Skin epidermis (tissue), 12 donors: ENCODE measurements at regions not wholly inside any gene's neighbourhood (a gene's known extent, or its start where the extent isn't known, plus 50 kb on each side); places are given as distances from the start of the nearest gene placed in this dataset.
"Not testable (repeated sequence)": the region's sequence is repeated elsewhere in the genome, so short reads cannot be mapped to it uniquely, and the experiment has no call there.

ENCODE experiments used
- H3K27ac ChIP-seq, 21 experiments: fragments of 200-600 bp; sonication (generic) in 11 of 21; one replicate each; pipeline ENCODE4 v1.5.0; 2020; ENCODE audit warnings: mild to moderate bottlenecking in 3 of 21, inconsistent platforms in 2 of 21, moderate library complexity in 2 of 21
- H3K4me3 ChIP-seq, 7 experiments: fragments of 200-600 bp; sonication (generic) in 2 of 7; one replicate each; pipeline ENCODE4 v1.5.0; 2020; ENCODE audit warnings: inconsistent platforms in 2 of 7, mild to moderate bottlenecking in 2 of 7, moderate library complexity in 1 of 7

DNA sequence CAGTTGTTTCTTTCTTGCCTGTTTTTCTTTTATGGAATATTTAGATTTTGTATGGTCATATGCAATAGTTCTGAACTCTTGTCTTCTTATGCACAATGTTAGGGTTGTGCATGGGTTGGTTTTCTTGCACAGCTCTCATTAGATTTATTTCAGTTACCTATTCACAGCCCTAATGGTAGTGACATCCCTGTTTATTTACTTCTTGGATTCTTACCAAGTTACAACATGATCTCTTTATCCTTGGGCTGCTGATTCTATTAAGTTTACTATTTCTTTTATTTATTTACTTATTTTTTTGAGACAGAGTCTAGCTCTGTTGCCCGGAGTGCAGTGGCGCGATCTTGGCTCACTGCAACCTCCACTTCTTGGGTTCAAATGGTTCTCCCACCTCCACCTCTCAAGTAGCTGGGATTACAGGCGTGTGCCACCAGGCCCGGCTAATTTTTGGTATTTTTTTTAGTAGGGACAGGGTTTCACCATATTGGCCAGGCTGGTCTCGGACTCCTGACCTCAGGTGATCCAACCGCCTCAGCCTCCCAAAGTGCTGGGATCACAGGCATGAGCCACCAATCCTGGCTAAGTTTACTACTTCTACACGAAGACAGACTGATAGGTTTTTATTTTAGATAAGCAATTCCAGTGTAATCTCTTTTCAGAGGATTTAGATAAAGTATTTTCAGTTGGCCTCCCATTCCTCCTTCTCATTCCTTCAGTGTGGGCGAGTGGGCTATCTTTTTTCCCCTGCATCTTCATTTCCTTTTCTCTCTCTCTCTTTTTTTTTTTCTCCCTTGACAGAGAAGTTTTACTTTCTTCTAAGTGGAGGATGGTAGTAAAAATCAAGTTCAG, 395.1 kb upstream of the RGS6 start:
- H3K4me3 ChIP-seq = no peak overlapping the region
- no peak overlapping the region for H3K27ac ChIP-seq

DNA sequence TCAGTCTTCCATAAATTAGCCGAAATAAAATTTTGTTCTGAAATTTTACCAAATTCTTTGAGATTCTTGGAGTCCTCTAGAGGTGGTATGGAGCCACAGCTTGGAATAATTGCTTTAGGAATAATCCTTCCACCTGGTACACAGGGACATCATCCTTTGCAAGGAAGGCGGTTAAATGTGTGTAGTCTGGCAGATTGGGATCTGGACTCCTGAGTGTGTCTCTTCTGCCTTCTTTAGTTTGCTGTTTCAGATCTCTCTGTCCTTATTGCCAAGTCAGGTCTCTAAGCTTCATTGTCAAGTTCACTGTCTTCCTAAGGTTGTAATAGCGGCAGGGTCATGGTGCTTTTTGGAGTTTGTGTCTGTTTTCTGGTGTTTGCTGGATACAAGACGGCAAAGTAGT, 393.9 kb upstream of the RGS6 start:
- no peak overlapping the region for H3K4me3 ChIP-seq
- no peak overlapping the region for H3K27ac ChIP-seq

DNA sequence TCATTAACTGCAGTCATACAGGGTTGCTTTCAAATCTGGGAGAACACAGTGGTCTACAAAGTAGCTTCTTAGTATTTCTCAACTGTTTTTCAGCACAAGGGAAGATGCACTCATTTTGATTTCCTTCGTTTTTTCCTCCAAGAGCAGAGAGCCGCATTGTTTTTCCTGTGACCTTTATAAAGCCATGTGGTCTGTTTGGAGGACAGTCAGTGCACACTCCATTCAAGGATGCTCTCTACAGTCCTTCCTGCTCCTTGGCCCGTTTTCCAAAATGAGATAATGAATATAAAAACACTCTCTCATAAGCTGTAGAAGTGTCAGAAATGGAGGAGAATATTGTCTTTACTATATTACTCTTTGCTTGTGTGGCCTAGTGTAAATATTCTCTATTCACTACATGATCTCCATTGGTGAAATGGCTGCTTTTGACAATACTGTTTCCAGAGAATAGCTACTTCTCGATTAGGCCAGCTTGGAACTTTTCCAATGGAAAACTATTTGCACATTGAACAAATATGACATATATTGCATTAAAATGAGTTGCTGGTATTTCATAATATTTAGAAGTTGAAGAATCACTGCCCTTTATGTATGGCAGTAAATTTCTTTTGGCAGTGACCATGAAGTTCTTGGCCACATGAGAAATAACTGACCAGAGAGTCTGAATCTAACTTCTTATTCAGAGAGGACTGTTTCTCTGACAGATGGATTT, 393.1 kb upstream of the RGS6 start:
- Histone ChIP-seq H3K4me3 (no peak overlapping the region), H3K27ac (no peak overlapping the region)

DNA sequence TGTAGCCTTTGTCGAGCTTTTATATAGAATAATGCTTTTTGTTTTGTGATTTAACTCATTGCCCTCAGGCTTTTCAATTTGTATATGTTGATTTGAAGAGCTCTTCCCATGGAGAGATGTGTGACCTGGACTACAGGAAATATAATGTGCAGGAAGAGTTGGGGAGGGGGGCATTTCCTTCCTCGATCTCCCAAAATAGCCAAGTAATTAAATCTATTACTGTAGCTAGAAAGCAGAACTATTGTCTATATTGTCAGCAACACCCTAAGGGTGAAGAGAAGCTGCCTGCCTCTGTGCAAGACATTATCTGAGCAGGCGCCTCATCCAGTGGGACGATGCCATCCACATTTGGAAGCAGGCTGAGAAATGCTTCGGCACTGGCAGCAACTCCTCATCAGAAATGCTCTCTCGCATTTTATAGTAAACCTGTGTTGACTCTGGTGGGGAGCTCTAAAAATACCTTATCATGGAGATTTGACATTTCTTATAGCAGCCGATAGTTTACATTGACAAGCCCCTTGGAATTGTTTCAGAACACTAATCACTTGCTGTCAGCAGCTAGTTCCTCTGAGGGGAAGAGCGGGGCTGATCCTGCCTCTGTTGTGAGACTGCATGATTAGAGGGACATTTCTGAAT, 392.5 kb upstream of the RGS6 start:
- H3K4me3 ChIP-seq = no peak overlapping the region
- H3K27ac ChIP-seq = no peak overlapping the region

DNA sequence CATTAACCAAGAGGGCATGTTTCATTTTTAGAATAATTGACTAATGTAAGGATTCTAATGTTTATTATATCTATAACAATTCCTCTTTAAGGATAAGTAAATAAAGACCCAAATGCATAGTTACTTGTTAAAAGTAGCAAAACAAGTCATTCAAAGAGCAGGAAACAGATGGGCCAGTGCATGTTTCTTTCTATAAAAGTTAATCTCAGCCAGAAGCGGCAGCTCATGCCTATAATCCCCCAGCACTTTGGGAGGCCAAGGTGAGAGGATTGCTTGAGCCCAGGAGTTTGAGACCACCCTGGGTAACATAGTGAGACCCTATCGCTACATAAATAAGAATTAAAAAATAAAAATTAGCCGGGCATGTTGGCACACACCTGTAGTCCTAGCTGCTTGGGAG, 391.0 kb upstream of the RGS6 start:
- Histone ChIP-seq H3K4me3 (no peak overlapping the region), H3K27ac (no peak overlapping the region)

DNA sequence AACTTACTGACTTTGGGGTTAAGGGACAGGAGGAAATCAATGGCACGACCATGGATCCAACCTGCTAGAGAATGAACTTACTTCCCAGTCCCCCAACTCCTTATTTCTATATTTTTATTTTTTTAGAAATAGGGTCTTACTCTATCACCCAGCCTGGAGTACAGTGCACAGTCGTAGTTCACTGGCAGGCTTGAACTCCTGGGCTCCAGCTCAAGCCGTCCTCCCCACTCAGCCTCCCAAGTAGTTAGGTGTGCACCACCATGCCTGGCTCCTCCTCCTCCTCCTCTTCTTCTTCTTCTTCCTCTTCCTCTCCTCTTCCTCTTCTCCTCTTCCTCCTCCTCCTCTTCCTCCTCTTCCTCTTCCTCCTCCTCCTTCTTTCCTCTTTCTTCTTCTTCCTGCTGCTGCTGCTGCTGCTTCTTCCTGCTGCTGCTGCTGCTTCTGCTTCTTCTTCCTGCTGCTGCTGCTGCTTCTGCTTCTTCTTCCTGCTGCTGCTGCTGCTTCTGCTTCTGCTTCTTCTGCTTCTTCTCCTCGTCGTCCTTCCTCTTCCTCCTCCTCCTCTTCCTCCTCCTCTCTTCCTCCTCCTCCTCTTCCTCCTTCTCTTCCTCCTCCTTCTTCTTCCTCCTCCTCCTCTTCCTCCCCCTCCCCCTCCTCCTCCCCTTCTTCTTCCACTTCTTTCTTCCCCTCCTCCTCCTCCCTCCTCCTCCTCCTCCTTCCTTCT, 390.1 kb upstream of the RGS6 start:
- Histone ChIP-seq H3K4me3 (no peak overlapping the region), H3K27ac (no peak overlapping the region)

DNA sequence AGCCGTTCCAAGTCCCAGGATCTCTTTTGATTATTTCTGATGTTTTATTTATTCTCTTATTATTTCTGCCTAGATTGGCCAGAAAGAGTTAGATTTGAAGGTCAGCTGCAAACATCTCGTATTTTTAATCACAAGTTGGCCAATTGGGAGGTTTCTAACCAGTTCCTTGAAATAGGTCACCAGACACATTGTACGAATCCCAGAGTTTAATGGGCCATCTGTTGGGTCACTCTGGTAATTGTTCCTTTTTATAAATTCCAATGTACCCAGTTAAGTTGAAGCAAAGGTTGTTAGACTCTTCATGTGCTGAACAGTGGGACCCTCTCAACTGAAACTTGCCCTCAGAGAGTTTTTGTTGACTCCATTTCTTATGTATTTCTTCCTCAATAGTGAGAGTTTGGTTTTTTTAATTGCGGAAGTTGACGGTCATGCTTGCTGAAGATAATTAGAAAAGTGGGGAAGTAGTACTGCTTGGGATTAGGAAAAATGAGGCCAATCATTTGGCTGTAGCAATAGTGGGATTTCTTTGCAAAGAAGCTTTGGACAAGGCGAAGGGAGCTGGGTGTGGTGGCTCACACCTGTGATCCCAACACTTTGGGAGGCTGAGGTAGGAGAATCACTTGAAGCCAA, 382.7 kb upstream of the RGS6 start:
- H3K27ac ChIP-seq = no peak overlapping the region
- H3K4me3 ChIP-seq = no peak overlapping the region

DNA sequence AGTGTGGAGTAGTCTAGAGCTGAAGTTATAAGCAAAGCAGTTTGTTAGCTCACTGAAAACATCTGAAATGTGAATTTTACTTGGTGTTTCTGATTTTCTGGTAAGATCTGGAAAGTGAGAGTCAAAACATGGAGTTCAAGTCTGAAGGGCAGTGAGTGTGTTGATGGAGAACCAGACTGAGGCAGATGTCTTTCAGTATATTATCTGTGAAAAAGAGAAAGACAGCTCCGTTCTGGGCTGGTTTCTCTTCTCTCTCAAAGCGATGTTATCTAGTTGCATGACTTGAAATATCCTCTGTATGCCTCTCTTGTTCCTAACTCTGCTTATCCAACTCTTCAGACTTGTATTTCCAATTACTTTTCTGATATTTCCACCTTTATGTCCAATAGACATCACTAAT, 381.9 kb upstream of the RGS6 start:
- Histone ChIP-seq H3K4me3 (no peak overlapping the region), H3K27ac (peak overlapping the region in 1 of 21 experiments; percentile 17)

DNA sequence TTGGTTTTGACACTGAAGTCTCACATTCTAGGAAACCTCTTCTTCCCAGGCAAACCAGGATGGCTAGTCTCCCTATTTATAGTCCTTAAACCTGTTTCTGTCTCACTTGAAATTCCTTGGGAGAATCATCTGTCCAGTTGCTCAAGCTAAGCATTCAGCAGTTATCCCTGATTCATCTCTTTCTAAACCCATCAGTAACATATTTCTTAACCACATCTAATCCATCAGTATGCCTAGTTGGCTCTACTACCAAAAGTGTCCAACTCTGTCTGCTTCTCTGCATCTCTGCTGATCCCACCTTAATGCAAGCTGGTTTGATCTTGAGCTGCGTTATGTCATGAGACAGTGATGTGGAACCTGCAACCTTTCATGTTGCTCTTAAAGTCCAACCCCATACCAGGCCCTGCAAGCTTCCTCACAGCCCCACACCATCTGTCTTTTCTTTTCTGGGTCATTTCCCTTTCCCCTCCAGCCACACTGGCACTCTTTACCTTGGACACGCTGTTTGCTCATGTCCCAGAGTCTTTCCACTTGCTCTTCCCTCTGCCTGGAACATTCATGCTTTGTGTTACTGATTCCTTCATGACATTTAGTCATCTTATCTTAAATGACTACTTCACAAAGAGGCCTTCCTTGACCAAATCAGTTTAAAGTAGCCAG, 380.8 kb upstream of the RGS6 start:
- Histone ChIP-seq H3K4me3 (no peak overlapping the region), H3K27ac (no peak overlapping the region)

DNA sequence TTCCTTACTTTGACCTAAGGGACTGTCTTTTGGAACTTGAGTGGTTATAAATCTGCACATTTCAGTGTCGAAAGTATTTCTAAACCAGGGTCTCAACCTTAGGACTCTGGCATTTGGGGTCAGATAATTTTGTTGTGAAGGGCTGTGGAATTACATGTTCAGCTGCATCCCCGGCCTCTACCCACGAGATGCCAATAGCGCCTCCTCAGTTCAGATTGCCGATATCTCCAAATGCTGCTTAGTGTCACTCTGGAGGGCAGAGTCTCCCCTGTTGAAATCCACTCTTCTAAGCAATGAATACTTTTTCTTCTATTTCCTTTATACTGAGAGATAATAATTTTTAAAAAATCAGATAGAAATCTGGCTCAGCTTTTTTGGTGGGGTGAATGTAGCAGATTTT, 379.4 kb upstream of the RGS6 start:
- H3K27ac ChIP-seq = no peak overlapping the region
- no peak overlapping the region for H3K4me3 ChIP-seq

DNA sequence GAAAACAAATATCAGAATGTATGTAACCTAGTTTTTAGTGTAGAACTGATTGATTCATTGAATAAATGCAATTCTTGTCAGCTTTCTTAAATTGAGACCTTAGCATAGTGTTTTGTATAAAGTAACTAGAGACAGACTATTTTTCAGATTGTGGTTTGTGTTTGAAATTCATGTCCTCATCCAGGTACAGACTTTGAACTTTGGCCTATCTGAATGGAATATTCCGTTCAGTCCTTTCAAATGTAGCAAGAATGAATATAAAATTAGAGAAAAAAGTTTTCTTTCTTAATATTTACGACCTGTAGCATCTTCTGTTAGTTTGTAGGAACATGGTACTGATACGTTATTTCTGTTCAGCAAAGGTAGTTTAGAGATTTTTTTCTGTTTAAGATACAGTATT, 378.4 kb upstream of the RGS6 start:
- no peak overlapping the region for H3K4me3 ChIP-seq
- H3K27ac ChIP-seq = no peak overlapping the region

DNA sequence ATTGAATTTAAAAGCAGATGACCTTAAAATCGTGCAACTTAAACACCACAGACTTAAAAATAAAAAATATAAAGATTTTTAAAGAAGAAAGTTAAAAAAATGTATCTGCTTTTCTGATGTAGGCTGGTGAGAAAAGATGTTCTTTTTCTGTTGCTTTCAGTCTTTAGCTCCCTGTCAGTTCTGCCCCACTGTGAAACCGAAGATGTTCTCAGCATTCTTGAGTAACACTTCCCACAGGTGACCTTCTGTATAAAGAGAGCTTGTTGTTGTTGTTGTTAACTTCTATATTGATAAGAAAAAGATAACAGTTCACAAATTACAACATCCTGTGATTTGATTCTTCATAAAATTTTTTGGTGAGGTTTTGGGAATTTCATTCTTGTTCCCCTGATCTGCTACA, 377.9 kb upstream of the RGS6 start:
- Histone ChIP-seq H3K27ac (peak overlapping the region in 4 of 21 experiments; percentile 13 to 81 (median 54)), H3K4me3 (no peak overlapping the region)

DNA sequence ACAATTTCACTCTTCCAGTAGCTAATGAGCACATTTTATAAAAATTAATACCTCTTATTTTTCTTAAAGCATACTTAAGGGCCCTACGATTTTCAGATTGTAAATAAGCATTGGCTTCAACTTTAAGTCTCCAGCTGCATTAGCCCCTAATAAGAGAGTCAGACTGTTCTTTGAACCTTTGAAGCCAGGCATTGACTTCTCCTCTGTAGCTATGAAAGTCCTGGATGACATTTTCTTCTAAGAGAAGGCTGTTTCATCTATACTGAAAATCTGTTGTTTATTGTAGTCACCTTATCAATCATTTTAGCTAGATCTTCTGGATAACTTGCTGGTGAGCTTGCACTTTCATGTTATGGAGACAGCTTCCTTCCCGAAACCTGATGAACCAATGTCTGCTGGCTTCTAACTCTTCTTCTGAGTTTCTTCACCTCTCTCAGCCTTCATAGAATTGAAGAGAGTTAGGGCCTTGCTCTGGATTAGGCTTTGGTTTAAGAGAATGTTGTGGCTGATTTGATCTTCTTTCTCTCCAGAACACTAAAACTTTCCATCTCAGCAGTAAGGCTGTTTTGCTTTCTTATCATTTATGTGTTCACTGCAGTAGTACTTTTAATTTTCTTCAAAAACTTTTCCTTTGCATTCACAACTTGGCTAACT, 377.1 kb upstream of the RGS6 start:
- H3K27ac ChIP-seq = peak overlapping the region in 17 of 21 experiments; percentile 3 to 81 (median 49)
- no peak overlapping the region for H3K4me3 ChIP-seq

DNA sequence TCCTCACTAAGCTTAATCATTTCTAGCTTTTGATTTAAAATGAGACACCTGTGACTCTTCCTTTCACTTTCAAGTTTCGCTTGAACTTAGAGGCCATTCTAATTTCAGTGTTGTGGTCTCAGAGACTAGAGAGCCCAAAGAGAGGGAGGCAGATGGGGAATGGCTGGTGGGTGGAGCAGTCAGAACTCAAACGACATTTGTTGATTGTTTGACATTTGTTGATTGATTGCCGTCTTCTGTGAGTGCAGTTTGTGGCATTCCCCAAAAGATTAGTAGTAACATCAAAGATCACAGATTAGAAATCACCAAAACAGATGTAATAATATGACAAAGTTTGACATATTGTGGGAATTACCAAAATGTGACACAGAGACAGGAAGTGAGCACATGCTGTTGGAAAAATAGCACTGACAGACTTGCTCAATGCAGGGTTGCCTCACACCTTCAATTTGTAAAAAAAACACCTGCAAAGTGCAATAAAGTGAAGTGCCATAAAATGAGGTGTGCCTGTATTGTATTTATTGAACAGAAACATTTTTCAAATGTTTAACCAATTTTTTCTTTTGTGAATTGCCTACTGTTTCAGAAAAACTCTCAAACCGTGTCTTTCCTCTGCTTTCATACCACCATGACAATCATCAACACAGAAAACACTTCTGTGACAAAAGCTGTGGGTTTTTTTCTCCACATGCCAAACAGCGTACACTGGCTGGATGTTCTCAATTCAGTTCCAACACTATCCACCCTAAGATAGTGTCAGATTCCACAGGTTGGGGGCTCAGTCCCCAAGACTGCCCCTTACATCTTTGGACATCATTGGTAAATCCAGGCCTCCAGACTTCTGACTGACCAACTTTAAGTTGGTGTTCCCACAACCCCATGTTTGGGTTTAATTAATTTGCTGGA, 376.3 kb upstream of the RGS6 start:
- peak overlapping the region in 15 of 21 experiments; percentile 3 to 81 (median 55) for H3K27ac ChIP-seq

DNA sequence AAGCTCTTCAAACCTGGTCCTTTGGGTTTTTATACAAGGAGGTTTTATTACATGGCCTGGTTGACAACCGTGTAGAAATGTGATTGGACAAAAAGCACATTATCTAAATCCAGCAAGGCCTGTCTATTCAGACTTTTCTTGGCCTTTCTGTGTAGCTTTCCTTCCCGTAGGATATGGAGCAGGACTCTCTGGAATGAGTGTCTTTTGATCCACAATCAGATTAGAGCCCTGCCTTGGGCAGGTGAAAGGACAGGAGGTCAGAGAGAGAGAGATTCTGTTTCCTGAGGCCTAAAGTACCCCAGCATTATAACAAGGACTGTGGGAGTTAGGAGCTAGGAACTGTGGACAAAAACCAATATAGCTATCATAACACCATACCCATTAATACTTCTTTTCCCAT, 375.5 kb upstream of the RGS6 start:
- Histone ChIP-seq H3K27ac (peak overlapping the region in 4 of 21 experiments; percentile 9 to 74 (median 36)), H3K4me3 (no peak overlapping the region)

More for the DNA sequence above, 376.3 kb upstream of the RGS6 start:
- no peak overlapping the region for H3K4me3 ChIP-seq

DNA sequence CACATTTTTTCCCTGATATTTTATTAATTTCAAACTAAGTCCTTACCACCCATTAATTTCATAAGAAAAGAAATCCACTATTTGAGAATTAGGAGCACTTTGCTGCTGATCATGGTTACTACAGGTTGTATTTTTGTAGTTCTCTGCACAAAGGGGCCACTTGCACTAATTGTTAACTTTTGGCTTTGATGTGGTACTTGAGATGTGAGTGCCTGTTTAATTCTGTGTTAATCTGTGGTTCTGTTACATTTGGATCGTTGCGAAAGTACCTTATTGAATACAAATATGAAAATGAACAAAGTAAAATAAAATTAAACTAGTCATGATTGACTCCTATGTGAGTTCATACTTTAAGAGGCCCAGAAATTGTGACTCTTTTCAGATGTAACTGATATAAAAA, 374.9 kb upstream of the RGS6 start:
- Histone ChIP-seq H3K27ac (no peak overlapping the region), H3K4me3 (no peak overlapping the region)

DNA sequence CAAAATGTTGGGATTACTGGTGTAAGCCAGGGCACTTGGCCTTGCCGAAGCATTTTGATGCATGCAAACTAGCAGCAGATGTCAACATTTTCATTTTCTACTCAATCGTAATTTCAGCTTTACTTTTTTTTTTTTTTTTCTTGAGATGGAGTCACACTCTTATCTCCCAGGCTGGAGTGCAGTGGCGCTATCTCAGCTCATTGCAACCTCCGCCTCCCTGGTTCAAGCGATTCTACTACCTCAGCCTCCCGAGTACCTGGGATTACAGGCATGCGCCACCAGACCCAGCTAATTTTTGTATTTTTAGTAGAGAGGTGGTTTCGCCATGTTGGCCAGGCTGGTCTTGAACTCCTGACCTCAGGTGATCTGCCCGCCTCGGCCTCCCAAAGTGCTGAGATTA, 373.3 kb upstream of the RGS6 start:
- H3K4me3 ChIP-seq, H3K27ac ChIP-seq: not testable (repeated sequence)

DNA sequence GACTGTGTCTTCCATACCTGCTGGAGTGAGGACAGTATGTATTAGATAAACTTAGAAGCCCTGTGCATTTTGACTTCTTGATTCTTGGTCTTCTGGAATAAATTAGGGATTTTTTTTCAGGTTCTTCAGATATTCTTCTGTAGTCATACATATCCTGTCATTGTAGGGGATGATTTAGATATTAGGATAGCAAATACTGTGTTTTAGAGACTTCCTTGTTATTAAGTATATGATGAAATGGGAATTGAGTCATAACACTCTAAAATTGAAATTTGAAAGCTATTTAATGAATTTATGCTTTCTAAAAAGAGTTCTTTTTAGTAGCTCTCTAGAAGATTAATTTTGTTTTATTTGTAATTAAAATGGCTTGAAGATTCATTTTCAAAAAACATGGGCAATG, 371.5 kb upstream of the RGS6 start:
- no peak overlapping the region for H3K27ac ChIP-seq
- H3K4me3 ChIP-seq = no peak overlapping the region
